Activated CD8-positive, alpha-beta memory T cell treated with anti-CD3 and anti-CD28 coated beads, Interleukin-2, amount 10 ng/mL, durations not matched to agents 7 days and 5 days (primary cell): ENCODE measurements at regions not wholly inside any gene's neighbourhood (a gene's known extent, or its start where the extent isn't known, plus 50 kb on each side); places are given as distances from the start of the nearest gene placed in this dataset.

Source experiments
- ATAC-seq: fragments of 150-1000 bp; cut with Tn5 transposase; one replicate; pipeline ENCODE4 v1.10.0; 2021; ENCODE audit warnings: moderate library complexity
- CTCF ChIA-PET: fragments of 350-600 bp; sonication (Branson Sonifier 250); formaldehyde crosslinking; loops from one replicate; lab custom pipeline; 2021; ENCODE audit warnings: antibody characterized with exemption; lab: Charles Lee
- DNase-seq: peaks from one replicate; pipeline ENCODE4 v3.0.0-alpha.2; 2020
- H3K27ac Mint-ChIP-seq: one replicate; pipeline ENCODE4 v1.8.0; 2021; ENCODE audit warnings: mild to moderate bottlenecking, mixed read lengths
- H3K27me3 Mint-ChIP-seq: one replicate; pipeline ENCODE4 v1.8.0; 2021; ENCODE audit warnings: mixed read lengths
- H3K36me3 Mint-ChIP-seq: one replicate; pipeline ENCODE4 v1.8.0; 2021; ENCODE audit warnings: mild to moderate bottlenecking, mixed read lengths
- H3K4me1 Mint-ChIP-seq: one replicate; pipeline ENCODE4 v1.8.0; 2021; ENCODE audit warnings: mixed read lengths
- H3K4me3 Mint-ChIP-seq: one replicate; pipeline ENCODE4 v1.8.0; 2021; ENCODE audit warnings: mild to moderate bottlenecking, moderate library complexity, mixed read lengths
- H3K9me3 Mint-ChIP-seq: one replicate; pipeline ENCODE4 v1.8.0; 2022; ENCODE audit warnings: low read depth, mixed read lengths

GRCh38 chr6:68473433-68474210 lies 161.5 kb upstream of the ADGRB3 start:
- no peak overlapping the region for H3K27ac Mint-ChIP-seq
- CTCF ChIA-PET = no interaction called here

GRCh38 chr6:68468244-68468884 lies 166.7 kb upstream of the ADGRB3 start:
- H3K4me3 Mint-ChIP-seq = no peak overlapping the region
- H3K4me1 Mint-ChIP-seq = no peaks in the 10 kb centered on the region
- H3K27ac Mint-ChIP-seq = no peak overlapping the region
- DNase-seq (no peak), ATAC-seq (no peak)
- peaks cover 2% of the 10 kb centered on the region for H3K9me3 Mint-ChIP-seq
- H3K36me3 Mint-ChIP-seq = no peaks in the 10 kb centered on the region
- CTCF ChIA-PET = no interaction called here
- H3K27me3 Mint-ChIP-seq = no peaks in the 10 kb centered on the region

More at GRCh38 chr6:68473433-68474210, 161.5 kb upstream of the ADGRB3 start:
- ATAC-seq (no peak), DNase-seq (no peak)
- Mint-ChIP-seq H3K27me3 (no peaks in the 10 kb centered on the region), H3K9me3 (peaks cover 4% of the 10 kb centered on the region), H3K4me3 (no peak overlapping the region), H3K4me1 (no peaks in the 10 kb centered on the region), H3K36me3 (no peaks in the 10 kb centered on the region)

- CTCF ChIA-PET = no interaction called here
- no peaks in the 10 kb centered on the region for H3K36me3 Mint-ChIP-seq
Observed at GRCh38 chr6:68458447-68458846, 176.6 kb upstream of the ADGRB3 start.

GRCh38 chr6:68447112-68447511 lies 188.0 kb upstream of the ADGRB3 start:
- H3K4me1 Mint-ChIP-seq = no peaks in the 10 kb centered on the region
- no peak overlapping the region for H3K27ac Mint-ChIP-seq
- CTCF ChIA-PET = no interaction called here
- H3K9me3 Mint-ChIP-seq = no peaks in the 10 kb centered on the region
- ATAC-seq (no peak), DNase-seq (no peak)
- H3K4me3 Mint-ChIP-seq = no peak overlapping the region
- no peaks in the 10 kb centered on the region for H3K27me3 Mint-ChIP-seq
- H3K36me3 Mint-ChIP-seq = no peaks in the 10 kb centered on the region

More at GRCh38 chr6:68458447-68458846, 176.6 kb upstream of the ADGRB3 start:
- Mint-ChIP-seq H3K4me1 (no peaks in the 10 kb centered on the region), H3K27me3 (no peaks in the 10 kb centered on the region), H3K4me3 (no peak overlapping the region), H3K9me3 (peaks cover 11% of the 10 kb centered on the region), H3K27ac (no peak overlapping the region)
- DNase-seq = no peak
- ATAC-seq = no peak

- Mint-ChIP-seq H3K4me3 (no peak overlapping the region), H3K9me3 (no peaks in the 10 kb centered on the region), H3K27me3 (no peaks in the 10 kb centered on the region), H3K36me3 (no peaks in the 10 kb centered on the region), H3K4me1 (no peaks in the 10 kb centered on the region), H3K27ac (no peak overlapping the region)
- ATAC-seq (no peak), DNase-seq (no peak)
- CTCF ChIA-PET = no interaction called here
Observed at GRCh38 chr6:68445926-68446325, 189.2 kb upstream of the ADGRB3 start.

GRCh38 chr6:68443704-68444103 lies 191.4 kb upstream of the ADGRB3 start:
- CTCF ChIA-PET = no interaction called here
- Mint-ChIP-seq H3K4me1 (no peaks in the 10 kb centered on the region), H3K4me3 (no peak overlapping the region), H3K27ac (no peak overlapping the region), H3K9me3 (no peaks in the 10 kb centered on the region), H3K36me3 (no peaks in the 10 kb centered on the region), H3K27me3 (no peaks in the 10 kb centered on the region)
- ATAC-seq = no peak
- no peak for DNase-seq

GRCh38 chr6:68427630-68428029 lies 207.5 kb upstream of the ADGRB3 start:
- DNase-seq = no peak
- CTCF ChIA-PET = no interaction called here

GRCh38 chr6:68410021-68410420 lies 225.1 kb upstream of the ADGRB3 start:
- no peak for ATAC-seq

More at GRCh38 chr6:68427630-68428029, 207.5 kb upstream of the ADGRB3 start:
- H3K27me3 Mint-ChIP-seq = no peaks in the 10 kb centered on the region
- no peak overlapping the region for H3K4me3 Mint-ChIP-seq
- peaks cover 8% of the 10 kb centered on the region for H3K9me3 Mint-ChIP-seq
- ATAC-seq = no peak
- no peaks in the 10 kb centered on the region for H3K36me3 Mint-ChIP-seq
- no peaks in the 10 kb centered on the region for H3K4me1 Mint-ChIP-seq
- H3K27ac Mint-ChIP-seq = no peak overlapping the region

GRCh38 chr6:68400396-68400795 lies 234.7 kb upstream of the ADGRB3 start:
- no peak for ATAC-seq
- CTCF ChIA-PET = no interaction called here
- H3K36me3 Mint-ChIP-seq = no peaks in the 10 kb centered on the region

More at GRCh38 chr6:68410021-68410420, 225.1 kb upstream of the ADGRB3 start:
- no peak for DNase-seq
- Mint-ChIP-seq H3K4me3 (no peak overlapping the region), H3K9me3 (no peaks in the 10 kb centered on the region), H3K27me3 (no peaks in the 10 kb centered on the region), H3K4me1 (no peaks in the 10 kb centered on the region), H3K36me3 (no peaks in the 10 kb centered on the region), H3K27ac (no peak overlapping the region)
- CTCF ChIA-PET = interaction anchor here (1.2 kb wide), 1 partner anchor 46 kb away, joined by 4 read pairs; no protein-coding TSS in a partner anchor

GRCh38 chr6:68391953-68392352 lies 243.1 kb upstream of the ADGRB3 start:
- Mint-ChIP-seq H3K4me3 (no peak overlapping the region), H3K27me3 (no peaks in the 10 kb centered on the region), H3K9me3 (peaks cover 10% of the 10 kb centered on the region), H3K4me1 (no peaks in the 10 kb centered on the region), H3K36me3 (no peaks in the 10 kb centered on the region), H3K27ac (no peak overlapping the region)
- CTCF ChIA-PET = no interaction called here
- DNase-seq (no peak), ATAC-seq (no peak)

More at GRCh38 chr6:68400396-68400795, 234.7 kb upstream of the ADGRB3 start:
- no peaks in the 10 kb centered on the region for H3K27me3 Mint-ChIP-seq
- no peak for DNase-seq
- H3K4me1 Mint-ChIP-seq = no peaks in the 10 kb centered on the region
- peaks cover 8% of the 10 kb centered on the region for H3K9me3 Mint-ChIP-seq
- no peak overlapping the region for H3K4me3 Mint-ChIP-seq
- H3K27ac Mint-ChIP-seq = no peak overlapping the region

- Mint-ChIP-seq H3K27ac (no peak overlapping the region), H3K9me3 (peaks cover 6% of the 10 kb centered on the region)
- CTCF ChIA-PET = no interaction called here
Observed at GRCh38 chr6:68372991-68373390, 262.1 kb upstream of the ADGRB3 start.

GRCh38 chr6:68368845-68369244 lies 266.2 kb upstream of the ADGRB3 start:
- H3K27me3 Mint-ChIP-seq = no peaks in the 10 kb centered on the region
- no peaks in the 10 kb centered on the region for H3K36me3 Mint-ChIP-seq
- H3K4me3 Mint-ChIP-seq = no peak overlapping the region
- H3K4me1 Mint-ChIP-seq = no peaks in the 10 kb centered on the region
- H3K9me3 Mint-ChIP-seq = peaks cover 14% of the 10 kb centered on the region
- no peak overlapping the region for H3K27ac Mint-ChIP-seq
- no peak for DNase-seq
- no peak for ATAC-seq
- CTCF ChIA-PET = no interaction called here

More at GRCh38 chr6:68372991-68373390, 262.1 kb upstream of the ADGRB3 start:
- Mint-ChIP-seq H3K4me1 (no peaks in the 10 kb centered on the region), H3K36me3 (no peaks in the 10 kb centered on the region), H3K4me3 (no peak overlapping the region), H3K27me3 (no peaks in the 10 kb centered on the region)
- ATAC-seq (no peak), DNase-seq (no peak)

- ATAC-seq (no peak), DNase-seq (no peak)
- no peaks in the 10 kb centered on the region for H3K4me1 Mint-ChIP-seq
- no peak overlapping the region for H3K4me3 Mint-ChIP-seq
- H3K9me3 Mint-ChIP-seq = peaks cover 12% of the 10 kb centered on the region
- H3K36me3 Mint-ChIP-seq = no peaks in the 10 kb centered on the region
- no peaks in the 10 kb centered on the region for H3K27me3 Mint-ChIP-seq
- H3K27ac Mint-ChIP-seq = no peak overlapping the region
- CTCF ChIA-PET = interaction anchor here (1.7 kb wide), 1 partner anchor 45 kb away, joined by 4 read pairs; no protein-coding TSS in a partner anchor
Observed at GRCh38 chr6:68364271-68364805, 270.7 kb upstream of the ADGRB3 start.

GRCh38 chr6:68343901-68344300 lies 291.2 kb upstream of the ADGRB3 start:
- H3K27ac Mint-ChIP-seq = no peak overlapping the region
- no peaks in the 10 kb centered on the region for H3K27me3 Mint-ChIP-seq
- no peaks in the 10 kb centered on the region for H3K36me3 Mint-ChIP-seq
- ATAC-seq = no peak
- H3K4me1 Mint-ChIP-seq = no peaks in the 10 kb centered on the region
- H3K4me3 Mint-ChIP-seq = no peak overlapping the region
- CTCF ChIA-PET = no interaction called here
- no peak for DNase-seq
- no peaks in the 10 kb centered on the region for H3K9me3 Mint-ChIP-seq
